ENCODE measurements at regions not wholly inside any gene's neighbourhood (a gene's known extent, or its start where the extent isn't known, plus 50 kb on each side); places are given as distances from the start of the nearest gene placed in this dataset.

DNA sequence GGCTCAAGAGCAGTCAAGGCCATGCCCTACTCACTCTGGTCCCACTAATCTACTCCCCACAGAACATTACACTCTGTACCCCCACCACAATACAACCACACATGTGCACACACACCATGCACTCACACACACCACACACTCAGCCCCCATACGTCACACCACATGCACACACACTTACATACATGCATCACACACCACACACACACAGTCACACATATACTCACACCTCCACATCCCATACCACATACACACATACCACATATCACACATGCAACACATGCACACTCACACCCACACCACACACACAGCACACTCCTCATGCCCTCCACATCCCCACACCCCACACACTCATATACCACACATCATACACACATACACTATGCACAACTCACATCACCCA, 67.6 kb downstream of the RASL11A start:
- no TSS peak for BruUV-seq (replicated peaks)
- H3K27ac Mint-ChIP-seq (ENCODE audit: low read depth, unreplicated experiment): no peak overlapping the region
- CTCF ChIA-PET: interaction anchor here (0.6 to 1.3 kb wide), 3 partner anchors 13 to 353 kb away, joined by 3 to 4 read pairs (median 3); no protein-coding TSS in a partner anchor

DNA sequence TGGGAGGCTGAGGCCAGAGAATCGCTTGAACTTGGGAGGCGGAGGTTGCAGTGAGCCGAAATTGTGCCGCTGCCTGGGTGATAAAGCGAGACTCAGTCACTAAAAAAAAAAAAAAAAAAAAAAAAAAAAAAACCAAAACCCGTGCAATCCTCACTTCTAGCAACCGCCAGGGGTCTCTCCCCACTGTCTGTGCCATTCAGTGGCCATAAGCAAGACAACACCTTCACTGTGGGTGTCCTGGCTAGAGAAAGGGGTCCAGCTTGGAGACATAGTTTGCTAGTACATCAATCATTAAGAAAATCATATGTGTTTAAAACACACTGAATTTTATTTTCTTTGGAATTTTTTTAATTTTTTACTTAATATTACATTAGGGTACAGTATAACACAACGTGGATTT, 68.2 kb downstream of the RASL11A start:
- Mint-ChIP-seq H3K4me1 (ENCODE audit: insufficient read depth, unreplicated experiment) (peaks cover 16% of the 10 kb centered on the region), H3K36me3 (ENCODE audit: insufficient read depth, unreplicated experiment) (no peaks in the 10 kb centered on the region), H3K27me3 (ENCODE audit: insufficient read depth, unreplicated experiment) (no peaks in the 10 kb centered on the region), H3K9me3 (ENCODE audit: unreplicated experiment) (no peaks in the 10 kb centered on the region), H3K27ac (ENCODE audit: low read depth, unreplicated experiment) (no peak overlapping the region), H3K4me3 (ENCODE audit: unreplicated experiment) (no peak overlapping the region)
- intact Hi-C loops (cut with micrococcal nuclease): no loop called here
- TF ChIP-seq, protein P1, sequence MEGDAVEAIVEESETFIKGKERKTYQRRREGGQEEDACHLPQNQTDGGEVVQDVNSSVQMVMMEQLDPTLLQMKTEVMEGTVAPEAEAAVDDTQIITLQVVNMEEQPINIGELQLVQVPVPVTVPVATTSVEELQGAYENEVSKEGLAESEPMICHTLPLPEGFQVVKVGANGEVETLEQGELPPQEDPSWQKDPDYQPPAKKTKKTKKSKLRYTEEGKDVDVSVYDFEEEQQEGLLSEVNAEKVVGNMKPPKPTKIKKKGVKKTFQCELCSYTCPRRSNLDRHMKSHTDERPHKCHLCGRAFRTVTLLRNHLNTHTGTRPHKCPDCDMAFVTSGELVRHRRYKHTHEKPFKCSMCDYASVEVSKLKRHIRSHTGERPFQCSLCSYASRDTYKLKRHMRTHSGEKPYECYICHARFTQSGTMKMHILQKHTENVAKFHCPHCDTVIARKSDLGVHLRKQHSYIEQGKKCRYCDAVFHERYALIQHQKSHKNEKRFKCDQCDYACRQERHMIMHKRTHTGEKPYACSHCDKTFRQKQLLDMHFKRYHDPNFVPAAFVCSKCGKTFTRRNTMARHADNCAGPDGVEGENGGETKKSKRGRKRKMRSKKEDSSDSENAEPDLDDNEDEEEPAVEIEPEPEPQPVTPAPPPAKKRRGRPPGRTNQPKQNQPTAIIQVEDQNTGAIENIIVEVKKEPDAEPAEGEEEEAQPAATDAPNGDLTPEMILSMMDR (IDR thresholded peaks at IDR 0.05; ENCODE audit: unreplicated experiment): no peak
- POLR2A ChIA-PET: interaction anchor here (0.6 to 0.9 kb wide), 2 partner anchors 47 to 342 kb away, joined by 3 read pairs; no protein-coding TSS in a partner anchor
- CTCF ChIA-PET: interaction anchor here (0.6 to 1.3 kb wide), 9 partner anchors 12 to 518 kb away, joined by 3 to 5 read pairs (median 4); no protein-coding TSS in a partner anchor
- BruUV-seq (replicated peaks): no TSS peak
- DNase-seq (ENCODE audit: unreplicated experiment): no peak

More for the DNA sequence above, 67.6 kb downstream of the RASL11A start:
- intact Hi-C loops (cut with micrococcal nuclease): no loop called here
- no peaks in the 10 kb centered on the region for H3K36me3 Mint-ChIP-seq (ENCODE audit: insufficient read depth, unreplicated experiment)
- no peak for DNase-seq (ENCODE audit: unreplicated experiment)
- POLR2A ChIA-PET: no interaction called here
- peaks cover 1% of the 10 kb centered on the region for H3K27me3 Mint-ChIP-seq (ENCODE audit: insufficient read depth, unreplicated experiment)
- no peaks in the 10 kb centered on the region for H3K9me3 Mint-ChIP-seq (ENCODE audit: unreplicated experiment)
- H3K4me1 Mint-ChIP-seq (ENCODE audit: insufficient read depth, unreplicated experiment): peaks cover 16% of the 10 kb centered on the region
- TF ChIP-seq, protein P1 (IDR thresholded peaks at IDR 0.05; ENCODE audit: unreplicated experiment): no peak
- no peak overlapping the region for H3K4me3 Mint-ChIP-seq (ENCODE audit: unreplicated experiment)

DNA sequence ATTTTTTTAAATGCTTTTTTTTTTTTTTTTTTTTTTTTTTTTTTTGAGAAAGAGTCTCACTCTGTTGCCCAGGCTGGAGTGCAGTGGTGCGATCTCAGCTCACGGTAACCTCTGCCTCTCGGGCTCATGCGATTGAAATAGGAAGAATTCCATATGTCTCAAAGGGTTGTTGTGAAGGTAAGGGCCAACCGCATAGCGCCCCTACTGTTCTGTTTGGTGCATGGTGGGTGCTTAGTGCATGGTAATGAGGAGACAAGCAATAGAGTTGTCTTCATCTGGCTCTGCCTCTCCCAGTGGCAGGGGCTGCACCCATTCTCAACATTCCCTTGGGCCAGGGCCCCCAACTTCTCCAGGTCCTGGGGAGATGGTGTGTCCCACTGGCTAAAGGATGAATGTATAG, 68.7 kb downstream of the RASL11A start:
- H3K36me3 Mint-ChIP-seq (ENCODE audit: insufficient read depth, unreplicated experiment): no peaks in the 10 kb centered on the region
- CTCF ChIA-PET: interaction anchor here (0.6 to 1.3 kb wide), 10 partner anchors 8 to 517 kb away, joined by 3 to 6 read pairs (median 4); no protein-coding TSS in a partner anchor
- peak; percentile 64 for DNase-seq (ENCODE audit: unreplicated experiment)
- no TSS peak for BruUV-seq (replicated peaks)
- H3K27ac Mint-ChIP-seq (ENCODE audit: low read depth, unreplicated experiment): no peak overlapping the region
- no peaks in the 10 kb centered on the region for H3K9me3 Mint-ChIP-seq (ENCODE audit: unreplicated experiment)
- TF ChIP-seq, protein P1 (IDR thresholded peaks at IDR 0.05; ENCODE audit: unreplicated experiment): peak; percentile 40
- H3K4me1 Mint-ChIP-seq (ENCODE audit: insufficient read depth, unreplicated experiment): peaks cover 16% of the 10 kb centered on the region
- H3K27me3 Mint-ChIP-seq (ENCODE audit: insufficient read depth, unreplicated experiment): no peaks in the 10 kb centered on the region
- POLR2A ChIA-PET: interaction anchor here (0.6 to 1.3 kb wide), 3 partner anchors 48 to 343 kb away, joined by 3 read pairs; partner anchors contain the start of gene RASL11A
- no peak overlapping the region for H3K4me3 Mint-ChIP-seq (ENCODE audit: unreplicated experiment)
- intact Hi-C loops (cut with micrococcal nuclease): no loop called here

DNA sequence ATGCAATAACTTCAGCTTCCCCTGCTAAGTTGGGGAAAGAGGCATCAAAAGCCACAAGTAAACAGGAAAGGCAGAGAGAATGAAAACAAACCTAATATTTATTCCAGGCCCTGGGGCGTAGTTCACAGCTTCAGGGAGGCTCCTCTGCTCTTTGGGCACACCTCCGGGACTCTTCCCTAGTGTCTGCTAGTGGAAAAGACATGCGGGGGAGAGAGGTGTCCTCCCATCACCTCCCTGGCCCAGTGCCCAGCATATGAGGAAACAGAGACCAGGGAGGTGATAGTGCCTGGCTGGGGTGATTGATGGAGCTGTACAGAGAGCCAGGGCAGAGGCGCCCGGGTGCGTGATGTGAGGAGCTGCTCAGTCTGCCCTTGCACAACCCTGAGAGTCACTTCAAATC, 71.0 kb downstream of the RASL11A start:
- TF ChIP-seq, protein P1 (IDR thresholded peaks at IDR 0.05; ENCODE audit: unreplicated experiment): no peak
- H3K36me3 Mint-ChIP-seq (ENCODE audit: insufficient read depth, unreplicated experiment): no peaks in the 10 kb centered on the region
- H3K27me3 Mint-ChIP-seq (ENCODE audit: insufficient read depth, unreplicated experiment): peaks cover 18% of the 10 kb centered on the region
- peak overlapping the region; percentile 30 for H3K27ac Mint-ChIP-seq (ENCODE audit: low read depth, unreplicated experiment)
- DNase-seq (ENCODE audit: unreplicated experiment): peak; percentile 69
- BruUV-seq (replicated peaks): no TSS peak
- ChIA-PET CTCF (interaction anchor here (0.7 to 2.6 kb wide), 9 partner anchors 10 to 628 kb away, joined by 3 to 20 read pairs (median 3); partner anchors contain the start of genes CDX2 and RASL11A), POLR2A (interaction anchor here (0.5 to 2.5 kb wide), 14 partner anchors 11 to 766 kb away, joined by 3 to 10 read pairs (median 3); partner anchors contain the start of genes LNX2 and RPL21)
- H3K9me3 Mint-ChIP-seq (ENCODE audit: unreplicated experiment): no peaks in the 10 kb centered on the region
- no peak overlapping the region for H3K4me3 Mint-ChIP-seq (ENCODE audit: unreplicated experiment)
- peaks cover 16% of the 10 kb centered on the region for H3K4me1 Mint-ChIP-seq (ENCODE audit: insufficient read depth, unreplicated experiment)
- intact Hi-C loops (cut with micrococcal nuclease): loop anchor here (5.0 kb wide), 1 partner anchor 69 kb away; the partner anchor contains the start of gene RASL11A

Data from MCF 10A (cell line).